Activated T-helper 1 cell treated with anti-CD3 and anti-CD28 coated beads, Interleukin-2, amount 50 U/mL, for 16 hours (primary cell): ENCODE measurements at regions not wholly inside any gene's neighbourhood (a gene's known extent, or its start where the extent isn't known, plus 50 kb on each side); places are given as distances from the start of the nearest gene placed in this dataset.
"Not testable (repeated sequence)": the region's sequence is repeated elsewhere in the genome, so short reads cannot be mapped to it uniquely, and the experiment has no call there.

Experiments used
- DNase-seq, 2 donors: peaks; one replicate each; pipeline ENCODE4 v3.0.0-alpha.2; 2020; ENCODE audit warnings: low read depth in 1 of 2, low spot score in 1 of 2

DNA sequence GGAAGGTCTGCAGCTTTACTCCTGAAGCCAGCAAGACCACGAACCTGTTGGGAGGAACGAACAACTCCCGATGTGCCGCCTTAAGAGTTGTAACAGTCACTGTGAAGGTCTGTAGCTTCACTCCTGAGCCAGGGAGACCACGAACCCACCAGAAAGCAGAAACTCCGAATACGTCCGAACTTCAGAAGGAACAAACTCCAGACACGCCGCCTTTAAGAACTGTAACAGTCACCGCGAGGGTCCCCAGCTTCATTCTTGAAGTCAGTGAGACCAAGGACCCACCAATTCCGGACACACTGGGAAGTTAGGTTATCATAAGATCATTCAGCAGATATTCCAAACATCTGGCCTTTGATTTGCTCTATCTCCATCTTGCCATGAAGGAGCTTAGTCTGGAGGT lies 1623.0 kb downstream of the SLITRK1 start:
- DNase-seq: no peak

DNA sequence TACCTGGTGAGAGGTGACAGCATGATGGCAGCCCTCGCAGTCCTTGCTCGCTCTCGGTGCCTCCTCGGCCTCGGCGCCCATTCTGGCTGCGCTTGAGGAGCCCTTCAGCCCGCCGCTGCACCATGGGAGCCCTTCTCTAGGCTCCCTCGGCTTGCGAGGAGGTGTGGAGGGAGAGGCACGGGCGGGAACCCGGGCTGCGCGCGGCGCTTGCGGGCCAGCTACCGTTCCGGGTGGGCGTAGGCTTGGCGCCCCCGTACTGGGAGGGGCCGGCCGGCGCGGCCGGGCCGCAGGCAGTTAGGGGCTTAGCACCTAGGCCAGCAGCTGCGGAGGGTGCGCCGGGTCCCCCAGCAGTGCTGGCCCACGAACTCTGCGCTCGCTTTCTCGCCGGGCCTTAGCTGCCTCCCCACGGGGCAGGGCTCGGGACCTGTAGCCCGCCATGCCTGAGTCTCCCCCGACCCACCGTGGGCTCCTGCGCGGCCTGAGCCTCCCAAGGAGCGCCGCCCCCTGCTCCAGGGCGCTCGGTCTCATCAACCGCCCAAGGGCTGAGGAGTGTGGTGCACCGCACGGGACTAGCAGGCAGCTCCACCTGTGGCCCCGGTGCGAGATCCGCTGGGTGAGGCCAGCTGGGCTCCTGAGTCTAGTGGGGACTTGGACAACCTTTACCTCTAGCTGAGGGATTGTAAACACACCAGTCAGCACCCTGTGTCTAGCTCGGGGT lies 1624.3 kb downstream of the SLITRK1 start:
- DNase-seq: no peak

DNA sequence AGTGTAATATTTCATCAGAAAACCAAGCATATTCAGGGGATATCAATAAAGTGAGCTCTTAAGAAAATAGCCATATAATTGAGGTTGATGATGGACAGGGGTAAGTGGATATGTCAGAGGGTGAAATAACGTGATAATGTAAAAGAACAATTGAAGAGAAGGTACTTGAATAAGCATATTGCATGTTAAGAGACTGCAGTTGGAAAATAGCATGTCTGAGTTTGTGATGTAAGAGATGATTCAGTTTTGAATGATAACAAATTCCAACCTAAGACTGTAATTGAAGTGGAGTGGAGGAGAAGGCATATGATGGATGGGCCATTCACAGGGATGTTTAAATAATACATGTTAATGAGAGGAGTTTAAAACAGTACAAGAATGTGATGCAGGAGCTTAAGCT lies 1633.5 kb downstream of the SLITRK1 start:
- DNase-seq: no peak

DNA sequence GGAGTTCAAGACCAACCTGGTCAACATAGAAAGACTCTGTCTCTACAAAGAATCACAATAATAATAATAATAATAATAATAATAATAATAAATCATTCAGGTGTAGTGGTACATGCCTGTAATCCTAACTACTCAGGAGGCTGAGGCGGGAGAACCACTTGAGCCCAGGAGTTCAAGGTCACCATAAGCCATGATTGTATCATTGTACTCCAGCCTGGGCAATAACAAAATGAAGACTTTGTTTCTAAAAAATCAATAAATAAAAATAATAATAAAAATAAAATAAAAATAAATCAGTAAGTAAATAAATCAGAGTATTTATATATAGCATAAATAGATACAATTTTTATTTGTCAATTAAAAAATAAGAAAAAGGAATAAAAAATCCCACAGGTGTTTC lies 1636.4 kb downstream of the SLITRK1 start:
- no peak for DNase-seq

DNA sequence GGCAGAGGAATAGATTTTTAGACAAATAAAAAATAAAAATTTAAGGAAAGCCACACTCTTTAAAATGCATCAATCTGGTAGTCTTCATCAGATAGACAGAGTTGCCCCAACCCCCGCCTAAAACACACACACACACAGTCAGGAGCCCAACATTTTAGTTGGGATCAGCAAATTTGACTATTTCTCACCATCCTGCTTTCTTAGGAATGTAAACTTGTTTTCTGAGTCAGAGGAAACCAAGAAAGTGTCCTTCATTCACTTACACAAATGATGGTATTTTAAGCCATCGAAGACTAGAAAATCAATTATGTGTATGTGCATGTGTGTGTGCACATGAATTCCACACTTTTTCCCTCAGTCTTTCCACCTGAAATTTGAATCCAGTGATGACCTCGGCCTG lies 1657.5 kb downstream of the SLITRK1 start:
- no peak for DNase-seq

DNA sequence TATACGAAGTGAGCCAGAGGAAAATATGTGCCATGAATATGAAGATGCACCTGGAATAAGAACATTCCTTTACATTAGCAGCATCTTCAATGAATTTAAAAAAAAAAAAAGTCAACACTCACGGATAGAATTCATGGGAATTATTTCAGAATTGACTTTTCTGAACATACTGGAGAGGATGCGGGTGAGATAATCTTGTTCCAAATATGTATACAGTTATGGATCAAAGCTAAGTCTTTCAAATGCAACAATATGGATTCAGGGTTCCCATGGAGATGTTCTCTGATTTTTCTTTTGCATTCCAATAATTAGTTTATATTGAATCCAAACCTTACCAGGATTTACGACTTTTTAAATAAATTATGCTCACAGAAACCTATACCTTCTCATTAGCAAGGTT lies 1660.7 kb downstream of the SLITRK1 start:
- no peak for DNase-seq

DNA sequence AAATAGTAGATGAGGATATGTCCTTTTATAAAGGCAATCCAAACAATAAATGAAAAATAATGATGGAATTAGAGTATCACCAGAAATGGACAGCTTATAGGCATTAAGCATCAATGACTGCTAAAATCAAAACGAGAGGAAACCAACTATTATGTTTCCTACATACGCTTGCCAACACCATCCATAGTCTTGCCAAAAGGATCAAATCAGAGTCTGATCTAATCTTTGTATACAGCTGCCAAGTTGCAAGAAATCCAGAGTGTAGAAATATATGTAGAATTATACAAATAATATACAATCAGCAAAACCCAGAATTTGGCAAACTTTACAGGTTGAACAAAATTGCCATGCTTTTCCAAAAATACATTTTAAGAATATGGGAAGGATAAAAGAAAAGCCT lies 1661.6 kb downstream of the SLITRK1 start:
- DNase-seq: no peak

DNA sequence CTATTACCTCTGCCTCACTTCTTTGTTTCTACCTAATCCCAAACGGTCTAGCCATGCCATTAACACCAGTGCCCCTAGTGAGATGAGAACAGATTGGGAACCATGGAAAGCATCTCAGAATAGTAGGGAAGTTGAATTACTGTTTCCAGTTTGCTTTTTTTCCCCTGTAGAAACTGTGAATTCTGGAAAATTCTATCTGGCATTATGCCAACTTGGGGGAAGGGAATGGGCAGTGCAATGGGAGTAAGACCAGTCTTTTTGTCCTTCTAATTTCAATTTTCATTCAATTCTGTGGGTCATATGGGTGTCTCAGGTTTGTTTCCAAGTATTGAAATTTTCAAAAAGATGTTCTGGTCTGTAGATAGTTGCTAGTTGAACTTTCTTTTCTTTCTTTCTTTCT lies 1666.1 kb downstream of the SLITRK1 start:
- DNase-seq: no peak

DNA sequence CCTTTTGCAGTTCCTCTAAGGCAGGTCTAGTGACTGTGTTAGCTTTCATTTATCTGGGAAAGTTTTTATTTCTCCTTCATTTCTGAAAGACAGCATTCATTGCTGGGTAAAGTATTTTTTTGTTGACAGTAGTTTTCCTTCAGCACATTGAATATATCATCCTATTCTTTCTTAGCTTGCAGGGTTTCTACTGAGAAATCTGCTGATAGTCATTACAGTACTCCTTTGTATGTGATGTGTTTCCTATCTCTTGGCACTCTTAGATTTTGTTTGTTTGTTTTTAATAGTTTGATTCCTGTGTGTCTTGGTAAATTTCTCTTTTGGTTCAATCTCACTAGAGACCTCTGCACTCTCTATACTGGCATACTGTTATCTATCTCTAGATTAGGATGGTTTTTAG lies 1667.9 kb downstream of the SLITRK1 start:
- DNase-seq: no peak

DNA sequence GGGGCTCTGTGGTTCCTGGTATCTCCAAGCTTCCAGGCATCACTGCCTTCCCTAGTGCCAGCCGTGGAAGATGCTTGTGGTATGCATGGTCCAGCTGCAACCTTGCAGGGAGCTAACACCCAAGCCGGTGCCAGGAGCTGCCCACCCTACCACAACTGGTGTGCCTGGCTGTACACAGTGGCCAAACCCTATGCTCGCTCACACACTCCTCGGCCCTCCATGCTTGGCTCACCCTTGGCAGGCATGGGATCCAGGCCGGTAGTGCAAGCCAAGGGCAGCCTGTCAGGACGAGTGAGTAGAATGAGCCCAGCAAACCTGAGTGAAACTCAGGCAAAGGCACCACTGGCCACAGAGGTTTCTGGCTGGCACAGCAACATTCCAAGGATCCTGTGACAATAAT lies 1676.0 kb downstream of the SLITRK1 start:
- DNase-seq: no peak

DNA sequence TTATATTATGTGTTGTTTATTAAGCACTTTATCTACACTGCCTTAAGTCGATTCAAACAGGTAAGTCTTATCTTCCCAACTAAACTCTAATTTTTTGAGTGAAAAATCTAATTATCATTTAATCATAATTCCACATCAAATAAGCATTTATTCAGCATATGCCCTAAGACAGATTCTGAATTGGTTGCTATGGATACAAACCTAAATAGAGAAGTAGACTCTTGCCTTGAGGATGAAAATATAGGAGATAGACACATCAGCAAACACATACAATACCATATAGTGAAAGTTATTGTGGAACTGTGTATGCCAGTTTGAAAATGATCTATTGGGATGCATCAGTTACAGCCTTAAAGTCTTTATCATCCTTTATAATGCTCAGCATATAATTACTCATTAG lies 1679.9 kb downstream of the SLITRK1 start:
- no peak for DNase-seq

DNA sequence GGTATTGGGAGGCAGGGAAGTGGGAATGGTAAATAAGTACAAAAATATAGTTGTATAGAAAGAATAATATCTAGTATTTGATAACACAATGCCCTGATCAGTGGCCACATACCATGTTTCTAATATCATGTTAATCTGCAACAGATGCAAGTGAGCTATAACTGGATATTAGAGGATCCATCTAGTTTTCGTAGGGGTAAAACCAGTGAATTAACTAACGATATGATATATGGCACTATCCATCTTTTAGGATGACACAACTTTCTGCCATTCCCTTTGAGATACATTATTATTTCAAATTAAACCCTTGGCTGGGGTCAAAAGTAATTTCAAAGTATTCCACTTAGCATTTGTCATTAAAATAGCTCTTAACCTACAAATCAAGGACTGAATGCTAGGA lies 1686.2 kb downstream of the SLITRK1 start:
- no peak for DNase-seq

DNA sequence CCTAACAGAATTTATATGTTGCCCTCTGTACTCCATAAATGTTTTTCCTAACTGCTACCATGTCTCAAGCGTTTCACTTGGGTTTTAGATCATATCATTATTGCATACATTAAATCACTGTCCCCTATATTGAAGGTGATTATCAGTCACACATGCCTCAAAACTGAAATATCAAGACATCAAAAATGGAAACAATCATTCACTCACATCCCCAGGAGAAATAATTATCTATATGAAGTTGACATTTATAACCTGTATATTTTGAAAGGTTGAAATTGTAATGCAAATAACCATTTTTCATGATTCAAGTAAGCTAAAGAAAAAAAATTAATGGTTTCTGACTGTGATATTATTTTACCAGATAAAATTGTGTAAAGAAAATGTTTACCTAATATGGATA lies 1695.0 kb downstream of the SLITRK1 start:
- no peak for DNase-seq

DNA sequence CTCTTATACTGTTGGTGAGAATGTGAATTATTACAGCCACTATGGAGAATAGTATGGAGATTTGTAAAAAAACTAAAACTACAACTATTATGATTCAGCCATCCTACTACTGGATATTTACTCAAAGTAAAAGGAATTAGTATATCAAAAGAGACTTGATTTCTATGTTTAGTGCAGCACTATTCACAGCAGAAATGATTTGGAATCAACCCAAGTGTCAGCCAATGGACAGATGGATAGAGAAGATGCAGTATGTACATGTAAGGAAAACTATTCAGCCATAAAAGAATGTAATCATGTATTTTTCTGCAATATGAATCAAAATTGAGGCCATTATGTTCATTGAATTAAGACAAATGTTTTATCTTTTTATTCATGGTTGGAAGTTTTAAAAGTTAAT lies 1705.5 kb downstream of the SLITRK1 start:
- no peak for DNase-seq

DNA sequence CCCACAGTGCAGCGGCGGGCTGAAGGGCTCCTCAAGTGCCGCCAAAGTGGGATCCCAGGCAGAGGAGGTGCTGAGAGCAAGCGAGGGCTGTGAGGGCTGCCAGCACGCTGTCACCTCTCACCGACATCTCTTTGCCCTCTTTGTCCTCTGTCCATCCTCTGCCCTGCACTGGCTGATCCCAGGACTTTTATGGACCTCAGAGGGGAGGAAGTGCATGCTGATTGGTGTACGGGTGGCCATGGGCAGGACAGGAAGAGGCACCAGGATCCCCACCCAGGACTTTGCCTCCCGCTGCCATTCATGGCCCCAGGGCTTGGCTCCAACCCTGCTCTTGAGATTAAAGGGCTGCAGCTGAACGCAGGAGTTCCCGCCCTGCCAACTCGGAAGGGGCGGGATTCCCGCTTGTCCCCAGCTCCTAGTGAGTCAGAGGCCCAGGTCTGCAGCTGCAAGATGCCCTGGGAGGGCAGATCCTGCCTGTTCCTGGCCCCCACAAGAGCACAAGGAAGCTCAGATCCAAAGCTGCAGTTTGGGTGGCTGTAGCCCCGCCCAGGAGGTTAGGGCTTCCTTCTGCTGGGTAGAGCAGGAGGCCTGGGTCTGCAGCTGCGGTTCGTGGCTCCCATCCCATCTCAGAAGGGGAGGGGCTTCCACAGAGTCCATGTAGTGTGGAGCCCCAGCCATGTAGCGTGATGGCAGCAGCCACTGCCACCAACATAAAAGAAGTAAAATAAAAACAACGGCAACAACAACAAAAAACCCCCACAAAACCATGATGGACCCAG lies 1716.7 kb downstream of the SLITRK1 start:
- no peak for DNase-seq

DNA sequence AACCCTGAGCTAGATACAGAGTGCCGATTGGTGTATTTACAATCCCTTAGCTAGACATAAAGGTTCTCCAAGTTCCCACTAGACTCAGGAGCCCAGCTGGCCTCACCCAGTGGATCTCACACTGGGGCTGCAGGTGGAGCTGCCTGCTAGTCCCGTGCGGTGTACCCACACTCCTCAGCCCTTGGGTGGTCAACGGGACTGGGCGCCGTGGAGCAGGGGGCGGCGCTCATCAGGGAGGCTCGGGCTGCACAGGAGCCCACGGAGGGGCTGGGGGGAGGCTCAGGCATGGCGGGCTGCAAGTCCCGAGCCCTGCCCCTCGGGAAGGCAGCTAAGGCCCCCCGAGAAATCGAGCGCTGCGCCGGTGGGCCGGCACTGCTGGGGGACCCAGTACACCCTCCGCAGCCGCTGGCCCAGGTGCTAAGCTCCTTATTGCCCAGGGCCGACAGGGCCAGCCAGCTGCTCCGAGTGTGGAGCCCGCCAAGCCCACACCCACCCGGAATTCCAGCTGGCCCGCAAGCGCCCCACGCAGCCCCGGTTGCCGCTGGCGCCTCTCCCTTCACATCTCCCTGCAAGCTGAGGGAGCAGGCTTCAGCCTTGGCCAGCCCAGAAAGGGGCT lies 1717.4 kb downstream of the SLITRK1 start:
- not testable (repeated sequence) for DNase-seq

DNA sequence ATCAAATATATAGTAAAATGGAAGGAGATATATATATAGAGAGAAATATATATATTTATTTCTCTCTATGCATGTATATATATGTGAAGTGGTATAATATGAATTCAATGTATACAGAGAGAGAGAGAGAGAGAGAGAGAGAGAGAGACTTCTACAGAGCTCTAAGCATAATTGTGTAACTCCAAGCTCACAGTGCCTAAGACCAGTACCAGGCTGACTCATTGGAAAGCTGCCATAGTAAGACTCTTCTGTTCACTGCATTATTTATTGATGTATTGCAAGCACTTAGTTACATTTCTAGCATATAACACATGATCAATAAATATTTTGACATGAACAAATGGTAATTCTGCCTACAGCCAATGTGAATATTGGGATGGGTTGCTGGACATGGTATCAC lies 1734.7 kb downstream of the SLITRK1 start:
- DNase-seq: no peak

DNA sequence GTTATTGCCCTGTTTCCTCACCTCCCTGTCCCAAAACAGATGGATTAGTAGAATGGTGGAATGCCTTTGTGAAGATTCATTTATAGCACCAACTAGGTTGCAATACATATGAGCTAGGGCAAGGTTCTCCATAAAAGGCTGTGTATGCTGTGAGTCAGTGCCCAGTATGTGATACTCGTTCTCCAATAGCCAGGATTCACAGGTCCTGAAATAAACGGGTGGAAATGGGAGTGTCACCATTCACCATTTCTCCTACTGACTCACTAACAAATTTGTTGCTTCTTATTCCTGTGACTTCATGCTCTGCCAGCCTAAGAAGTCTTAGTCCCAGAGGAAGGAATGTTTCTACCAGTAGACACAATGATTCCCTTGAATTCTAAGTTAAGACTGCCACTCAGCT lies 1745.4 kb downstream of the SLITRK1 start:
- DNase-seq: no peak

DNA sequence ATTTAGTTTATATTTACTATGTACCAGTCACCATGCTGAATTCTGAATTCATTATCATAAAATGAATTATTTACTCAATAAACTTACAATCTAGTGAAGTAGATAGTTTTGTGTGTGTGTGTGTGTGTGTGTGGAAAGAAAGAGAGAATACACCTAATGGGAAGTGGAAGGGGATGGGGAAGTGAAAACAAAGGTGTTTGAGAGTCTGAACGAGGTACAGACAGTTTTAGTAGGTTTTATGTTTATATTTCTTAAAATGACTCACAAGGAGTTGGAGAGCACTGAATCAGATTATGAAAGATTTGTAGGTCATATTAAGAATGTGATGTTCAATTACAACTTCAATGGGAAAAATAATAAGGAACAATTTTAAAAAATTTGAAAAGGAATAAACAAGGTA lies 1753.0 kb downstream of the SLITRK1 start:
- no peak for DNase-seq

DNA sequence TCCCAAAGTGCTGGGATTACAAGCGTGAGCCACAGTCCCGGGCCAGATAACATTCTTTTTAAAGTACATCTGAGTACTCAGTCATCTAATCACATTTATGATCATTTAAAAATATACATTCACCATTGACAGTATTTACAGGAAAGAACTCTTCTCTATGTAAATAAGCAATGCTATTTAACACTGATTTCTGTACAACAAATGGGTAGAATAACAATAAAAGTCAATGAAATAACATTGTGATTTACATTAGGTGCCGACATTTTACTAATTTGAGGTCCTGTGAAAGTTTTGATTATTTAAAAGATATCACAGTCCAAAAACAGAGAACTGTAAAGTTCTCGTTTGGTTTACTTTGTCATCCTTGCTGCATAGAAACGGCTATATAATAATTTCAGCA lies 1763.7 kb downstream of the SLITRK1 start:
- no peak for DNase-seq

DNA sequence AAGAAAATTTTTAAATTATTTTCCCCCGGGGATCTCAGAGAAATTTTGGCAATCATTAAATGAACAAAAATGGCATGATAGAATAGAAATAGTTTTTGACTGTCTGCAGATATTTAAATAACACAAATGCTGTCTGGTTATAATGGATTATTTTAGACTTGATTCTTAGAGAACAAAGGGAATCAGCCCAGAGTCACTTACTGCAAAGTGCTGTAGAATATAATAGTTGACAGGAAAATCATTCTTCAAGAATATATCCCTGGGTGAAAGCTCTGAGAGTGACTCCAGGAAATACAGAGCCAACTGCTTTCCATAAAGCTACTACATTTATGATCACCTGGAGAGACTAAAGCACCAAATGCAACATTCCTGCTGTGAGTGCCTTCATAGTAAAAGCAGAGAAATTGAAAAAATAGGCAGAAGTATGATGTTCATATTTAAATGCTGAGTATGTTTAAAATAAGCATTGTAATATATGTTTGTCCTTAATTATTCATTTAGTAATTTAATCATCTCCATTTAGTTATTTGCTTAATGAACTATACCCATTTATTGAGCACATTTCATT lies 1765.8 kb downstream of the SLITRK1 start:
- no peak for DNase-seq

DNA sequence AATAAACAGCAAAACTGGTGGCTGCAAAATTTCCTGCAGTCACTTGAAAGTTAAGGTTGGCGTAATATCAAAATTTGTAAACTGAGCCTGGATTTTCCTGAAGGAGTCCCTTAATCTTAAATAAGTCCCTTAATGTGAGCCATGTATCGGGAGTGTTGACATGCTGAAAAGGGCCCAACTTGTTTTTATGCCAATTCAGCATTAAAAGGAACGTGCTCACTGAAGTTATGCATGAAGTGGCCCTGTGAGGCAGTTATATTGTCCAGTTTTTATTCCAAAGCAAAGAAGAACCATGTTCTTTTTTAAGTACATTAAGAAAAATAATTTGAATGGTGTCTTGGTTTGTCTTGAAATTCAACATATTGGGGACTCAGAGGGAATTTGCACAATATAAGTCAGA lies 1766.9 kb downstream of the SLITRK1 start:
- DNase-seq: no peak
